SK-N-MC (cell line): ENCODE measurements at regions not wholly inside any gene's neighbourhood (a gene's known extent, or its start where the extent isn't known, plus 50 kb on each side); places are given as distances from the start of the nearest gene placed in this dataset.

Source experiments
- EZH2 ChIP-seq: fragments of 200-600 bp; sonication (generic); IDR thresholded peaks from one replicate; pipeline ENCODE4 v1.6.1; 2017; ENCODE audit warnings: antibody characterized with exemption
- POLR2AphosphoS5 ChIP-seq: IDR thresholded peaks from 2 replicates; pipeline ENCODE4 v1.6.1; 2012; ENCODE audit warnings: mild to moderate bottlenecking, low read depth, low read length, borderline replicate concordance

GRCh38 chr6:105786890-105787655, 299.1 kb upstream of the PRDM1 start:
- TF ChIP-seq EZH2: no peak
- no peak for TF ChIP-seq POLR2AphosphoS5
